GM23338 (cell line): ENCODE measurements at regions not wholly inside any gene's neighbourhood (a gene's known extent, or its start where the extent isn't known, plus 50 kb on each side); places are given as distances from the start of the nearest gene placed in this dataset.

ENCODE experiments used
- ATAC-seq: fragments of 200-7000 bp; cut with Tn5 transposase; 3 replicates; pipeline ENCODE4 v1.9.1; 2020
- DNase-seq: peaks from one replicate; pipeline ENCODE4 v3.0.0-alpha.2; 2015; ENCODE audit warnings: low spot score
- H2AFZ ChIP-seq: fragments of 200-600 bp; sonication (generic); 2 replicates; pipeline ENCODE4 v1.8.0; 2016; ENCODE audit warnings: antibody characterized with exemption, mild to moderate bottlenecking, moderate library complexity
- H3F3A ChIP-seq: fragments of 200-600 bp; sonication (generic); replicated peaks from 2 replicates; pipeline ENCODE4 v1.8.0; 2017; ENCODE audit warnings: antibody characterized with exemption, mixed run types, low read depth
- H3K27ac ChIP-seq: fragments of 200-600 bp; sonication (generic); 2 replicates; pipeline ENCODE4 v1.6.1; 2016; ENCODE audit warnings: low read depth
- H3K27me3 ChIP-seq: fragments of 200-600 bp; sonication (generic); 2 replicates; pipeline ENCODE4 v1.8.0; 2016; ENCODE audit warnings: mild to moderate bottlenecking, mixed run types, moderate library complexity; ENCODE audit not compliant: insufficient read depth
- H3K36me3 ChIP-seq: fragments of 200-600 bp; sonication (generic); 2 replicates; pipeline ENCODE4 v1.8.0; 2016; ENCODE audit warnings: mild to moderate bottlenecking; ENCODE audit not compliant: insufficient read depth
- H3K4me1 ChIP-seq: fragments of 200-600 bp; sonication (generic); 2 replicates; pipeline ENCODE4 v1.8.0; 2016; ENCODE audit warnings: mild to moderate bottlenecking, moderate library complexity; ENCODE audit not compliant: insufficient read depth
- H3K4me2 ChIP-seq: fragments of 200-600 bp; sonication (generic); 2 replicates; pipeline ENCODE4 v1.7.1; 2017; ENCODE audit warnings: mixed run types
- H3K4me3 ChIP-seq: fragments of 200-600 bp; sonication (generic); 2 replicates; pipeline ENCODE4 v1.6.1; 2016; ENCODE audit warnings: mixed run types
- H3K79me2 ChIP-seq: fragments of 200-600 bp; sonication (generic); replicated peaks from 2 replicates; pipeline ENCODE4 v1.8.0; 2017; ENCODE audit warnings: mild to moderate bottlenecking; ENCODE audit not compliant: insufficient read depth
- H3K9me2 ChIP-seq: fragments of 200-600 bp; sonication (generic); 2 replicates; pipeline ENCODE4 v1.8.0; 2017; ENCODE audit not compliant: insufficient read depth
- H4K20me1 ChIP-seq: fragments of 200-600 bp; sonication (generic); replicated peaks from 2 replicates; pipeline ENCODE4 v1.8.0; 2017; ENCODE audit warnings: mild to moderate bottlenecking; ENCODE audit not compliant: insufficient read depth
- H3K27ac Mint-ChIP-seq: 2 replicates; pipeline ENCODE4 v1.8.0; 2020; ENCODE audit warnings: inconsistent platforms, mild to moderate bottlenecking, moderate library complexity, mixed read lengths
- H3K27me3 Mint-ChIP-seq: 3 replicates; pipeline ENCODE4 v1.8.0; 2022; ENCODE audit warnings: low read depth, mild to moderate bottlenecking, moderate library complexity, mixed read lengths, inconsistent platforms; ENCODE audit not compliant: insufficient read depth, poor library complexity
- H3K36me3 Mint-ChIP-seq: 3 replicates; pipeline ENCODE4 v1.8.0; 2021; ENCODE audit warnings: low read depth, mild to moderate bottlenecking, inconsistent platforms, moderate library complexity, mixed read lengths
- H3K4me1 Mint-ChIP-seq: 3 replicates; pipeline ENCODE4 v1.8.0; 2020; ENCODE audit warnings: mild to moderate bottlenecking, inconsistent platforms, mixed read lengths
- H3K4me3 Mint-ChIP-seq: 3 replicates; pipeline ENCODE4 v1.8.0; 2021; ENCODE audit warnings: moderate library complexity, mild to moderate bottlenecking, inconsistent platforms, mixed read lengths
- H3K9me3 Mint-ChIP-seq: 3 replicates; pipeline ENCODE4 v1.8.0; 2020; ENCODE audit warnings: moderate library complexity, mild to moderate bottlenecking, inconsistent platforms, mixed read lengths
- CTCF ChIP-seq, 2 experiments: fragments of 200-600 bp in 1 of 2; sonication (generic) in 1 of 2; conservative IDR thresholded peaks; 2 replicates each; pipeline versions ENCODE4 v1.5.1 to v1.6.1; 2016 to 2017; ENCODE audit warnings: antibody characterized with exemption in 2 of 2, low read depth in 2 of 2, mild to moderate bottlenecking in 2 of 2, moderate library complexity in 1 of 2
- EZH2 ChIP-seq: fragments of 200-600 bp; sonication (generic); IDR thresholded peaks from one replicate; pipeline ENCODE4 v1.8.0; 2017; ENCODE audit warnings: antibody characterized with exemption, mild to moderate bottlenecking, low read depth; ENCODE audit not compliant: unreplicated experiment
- EZH2phosphoT487 ChIP-seq: fragments of 200-600 bp; sonication (generic); IDR thresholded peaks from one replicate; pipeline ENCODE4 v1.8.1; 2018; ENCODE audit warnings: antibody characterized with exemption; ENCODE audit not compliant: unreplicated experiment
- NANOG ChIP-seq: IDR thresholded peaks from 2 replicates; pipeline ENCODE4 v1.6.1; 2016; ENCODE audit warnings: antibody characterized with exemption, borderline replicate concordance
- STAT1 ChIP-seq: IDR thresholded peaks from one replicate; pipeline ENCODE4 v1.6.1; 2016; ENCODE audit warnings: antibody characterized with exemption; ENCODE audit not compliant: unreplicated experiment
- ZNF114 ChIP-seq: fragments of 250-450 bp; sonication (Bioruptor Pico); IDR thresholded peaks from 2 replicates; pipeline ENCODE4 v1.5.0; 2020; ENCODE audit warnings: mild to moderate bottlenecking, moderate library complexity
- ZNF462 ChIP-seq: fragments of 250-450 bp; sonication (Bioruptor Pico); IDR thresholded peaks from 2 replicates; pipeline ENCODE4 v1.5.0; 2020; ENCODE audit warnings: mild to moderate bottlenecking, moderate library complexity

GRCh38 chr11:134562196-134562595 is 150.2 kb upstream of the B3GAT1 start:
- Mint-ChIP-seq H3K9me3 (no peaks in the 10 kb centered on the region), H3K36me3 (no peaks in the 10 kb centered on the region), H3K27me3 (peaks cover 8% of the 10 kb centered on the region), H3K27ac (no peak overlapping the region), H3K4me1 (peaks cover 14% of the 10 kb centered on the region), H3K4me3 (no peak overlapping the region)
- TF ChIP-seq ZNF462 (CRISPR knock-in tag) (no peak), CTCF (conservative IDR thresholded peaks at IDR 0.05; ENCODE audit: low read depth in 2 of 2) (no peak), STAT1 (no peak), EZH2phosphoT487 (no peak), ZNF114 (CRISPR knock-in tag) (no peak), NANOG (no peak), EZH2 (no peak)
- no peaks in the 10 kb centered on the region for H4K20me1 ChIP-seq
- H2AFZ ChIP-seq: no peak overlapping the region
- no peaks in the 10 kb centered on the region for H3F3A ChIP-seq
- no peaks in the 10 kb centered on the region for H3K79me2 ChIP-seq
- no peak overlapping the region for H3K4me3 ChIP-seq
- H3K27ac ChIP-seq: no peak overlapping the region
- no peaks in the 10 kb centered on the region for H3K4me1 ChIP-seq
- DNase-seq (no peak), ATAC-seq (no peak)
- H3K27me3 ChIP-seq: no peaks in the 10 kb centered on the region
- H3K36me3 ChIP-seq: no peaks in the 10 kb centered on the region
- no peak overlapping the region for H3K4me2 ChIP-seq
- no peaks in the 10 kb centered on the region for H3K9me2 ChIP-seq
